ENCODE measurements at regions not wholly inside any gene's neighbourhood (a gene's known extent, or its start where the extent isn't known, plus 50 kb on each side); places are given as distances from the start of the nearest gene placed in this dataset.

DNA sequence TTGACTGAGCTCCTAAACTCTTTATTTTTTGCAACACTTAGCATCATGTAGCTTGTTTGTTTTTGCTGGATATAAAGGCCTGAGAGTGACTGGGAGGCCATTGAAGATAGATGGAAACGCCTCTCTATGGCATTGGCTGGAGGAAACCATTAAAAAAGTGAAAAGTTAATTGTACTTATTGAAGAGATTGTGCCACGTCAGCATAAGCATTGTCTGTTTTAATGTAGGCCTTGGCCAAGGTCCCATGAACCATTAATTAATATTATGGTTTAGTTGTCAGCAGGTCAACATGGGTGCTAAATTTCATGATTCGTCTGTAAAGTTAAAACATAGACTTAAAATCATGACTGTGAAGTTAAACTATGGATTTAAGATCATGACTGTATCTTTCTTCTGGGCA, 178.6 kb downstream of the GATA3 start:
- no peaks in the 10 kb centered on the region for H3K4me1 ChIP-seq
- intact Hi-C loops (cut with DNase I; ENCODE audit: low total_unique reads), result no loop called here
- peaks cover 0 to 8% of the 10 kb centered on the region in 2 donors for H3K27me3 ChIP-seq
- no peak overlapping the region for H3K27ac ChIP-seq
- H3K4me3 ChIP-seq, result no peak overlapping the region
- H3K36me3 ChIP-seq, result no peaks in the 10 kb centered on the region
- DNase-seq, result no peak
- no peaks in the 10 kb centered on the region for H3K9me3 ChIP-seq
- TF ChIP-seq, protein P1, sequence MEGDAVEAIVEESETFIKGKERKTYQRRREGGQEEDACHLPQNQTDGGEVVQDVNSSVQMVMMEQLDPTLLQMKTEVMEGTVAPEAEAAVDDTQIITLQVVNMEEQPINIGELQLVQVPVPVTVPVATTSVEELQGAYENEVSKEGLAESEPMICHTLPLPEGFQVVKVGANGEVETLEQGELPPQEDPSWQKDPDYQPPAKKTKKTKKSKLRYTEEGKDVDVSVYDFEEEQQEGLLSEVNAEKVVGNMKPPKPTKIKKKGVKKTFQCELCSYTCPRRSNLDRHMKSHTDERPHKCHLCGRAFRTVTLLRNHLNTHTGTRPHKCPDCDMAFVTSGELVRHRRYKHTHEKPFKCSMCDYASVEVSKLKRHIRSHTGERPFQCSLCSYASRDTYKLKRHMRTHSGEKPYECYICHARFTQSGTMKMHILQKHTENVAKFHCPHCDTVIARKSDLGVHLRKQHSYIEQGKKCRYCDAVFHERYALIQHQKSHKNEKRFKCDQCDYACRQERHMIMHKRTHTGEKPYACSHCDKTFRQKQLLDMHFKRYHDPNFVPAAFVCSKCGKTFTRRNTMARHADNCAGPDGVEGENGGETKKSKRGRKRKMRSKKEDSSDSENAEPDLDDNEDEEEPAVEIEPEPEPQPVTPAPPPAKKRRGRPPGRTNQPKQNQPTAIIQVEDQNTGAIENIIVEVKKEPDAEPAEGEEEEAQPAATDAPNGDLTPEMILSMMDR (IDR thresholded peaks at IDR 0.05), result no peak

DNA sequence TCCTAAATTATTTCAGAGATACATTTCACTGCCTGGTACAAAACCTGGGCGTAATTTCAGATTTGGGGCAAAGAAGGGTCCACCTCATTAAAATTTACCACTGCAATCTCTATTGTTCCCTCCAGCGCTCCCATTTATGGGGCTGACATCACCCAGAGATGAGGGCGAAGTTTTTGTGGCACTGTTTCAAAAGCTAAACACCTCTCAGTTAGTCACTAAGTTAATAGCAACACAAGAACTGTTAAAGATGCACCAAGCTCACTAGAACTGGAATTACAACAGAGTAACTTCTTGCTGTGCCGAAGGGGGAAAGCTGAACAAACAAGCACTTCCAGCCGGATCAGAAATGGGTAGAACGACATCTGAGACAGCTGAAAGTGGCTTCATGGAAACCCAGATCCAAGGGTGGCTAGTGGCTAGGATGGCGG, 179.4 kb downstream of the GATA3 start:
- no peak for DNase-seq
- intact Hi-C loops (cut with DNase I; ENCODE audit: low total_unique reads), result no loop called here
- Histone ChIP-seq H3K9me3 (no peaks in the 10 kb centered on the region), H3K27ac (no peak overlapping the region), H3K27me3 (peaks cover 0 to 8% of the 10 kb centered on the region in 2 donors), H3K4me1 (no peaks in the 10 kb centered on the region), H3K36me3 (no peaks in the 10 kb centered on the region), H3K4me3 (no peak overlapping the region)
- TF ChIP-seq, protein P1 (IDR thresholded peaks at IDR 0.05), result no peak

DNA sequence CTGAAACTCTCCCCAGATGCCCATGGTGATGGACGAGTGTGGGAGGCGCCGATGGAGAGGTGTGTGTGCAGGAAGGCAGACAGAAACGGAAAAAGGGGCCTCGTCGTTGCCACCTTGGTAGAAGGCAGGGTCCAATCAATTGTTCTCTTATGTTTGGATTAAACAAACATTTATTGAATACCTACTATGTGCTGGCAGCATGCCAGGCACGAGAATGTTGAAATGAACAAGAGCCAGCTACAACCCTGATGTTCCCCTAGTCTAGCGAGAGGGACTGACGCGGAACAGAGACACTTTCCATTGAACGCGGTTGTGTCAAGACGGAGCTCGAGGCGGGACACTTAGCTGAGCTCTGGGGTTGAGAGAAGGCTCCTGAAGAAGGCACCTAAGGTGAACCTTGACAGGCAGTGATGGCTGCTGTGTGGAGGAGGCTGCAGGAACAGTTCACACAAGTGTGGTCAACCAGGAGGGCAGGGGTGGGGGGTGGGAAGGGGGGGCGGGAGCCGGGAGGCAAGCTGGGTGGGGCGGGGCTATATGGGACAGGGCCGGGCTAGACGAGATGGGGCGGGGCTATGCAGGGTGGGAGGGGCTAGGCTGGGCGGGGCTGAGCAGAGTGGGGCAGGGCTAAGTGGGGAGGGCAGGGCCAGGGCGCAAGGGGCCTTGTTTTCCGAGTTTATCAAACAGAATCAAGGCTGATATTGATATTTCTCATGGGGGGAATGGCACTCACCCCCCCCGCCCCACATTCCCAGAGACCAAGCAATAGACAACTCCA, 181.0 kb downstream of the GATA3 start:
- TF ChIP-seq, protein P1 (IDR thresholded peaks at IDR 0.05), result no peak
- H3K36me3 ChIP-seq, result no peaks in the 10 kb centered on the region
- intact Hi-C loops (cut with DNase I; ENCODE audit: low total_unique reads), result no loop called here
- no peaks in the 10 kb centered on the region for H3K9me3 ChIP-seq
- no peak overlapping the region for H3K4me3 ChIP-seq
- H3K27me3 ChIP-seq, result peaks cover 0 to 8% of the 10 kb centered on the region in 2 donors
- no peak for DNase-seq
- no peak overlapping the region for H3K27ac ChIP-seq
- no peaks in the 10 kb centered on the region for H3K4me1 ChIP-seq

DNA sequence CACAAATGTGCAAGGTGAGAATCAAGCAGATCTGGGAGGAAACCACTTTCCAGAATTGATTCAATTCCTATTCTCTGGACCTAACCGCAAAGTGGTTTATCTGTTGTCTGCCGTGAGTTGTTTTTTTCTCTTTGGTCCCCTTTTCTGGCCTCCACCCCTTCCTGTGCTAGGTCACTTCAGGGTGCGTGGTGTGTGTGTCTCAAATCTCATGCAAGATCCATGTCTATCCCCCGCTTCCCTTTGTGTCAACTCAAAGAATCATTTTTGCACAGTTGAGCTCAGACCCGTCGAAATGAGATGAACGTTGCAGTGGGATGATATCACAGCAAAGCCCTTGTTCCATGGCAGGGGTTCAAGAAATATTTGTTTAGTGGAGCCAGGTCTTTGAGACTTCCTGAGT, 184.5 kb downstream of the GATA3 start:
- DNase-seq, result no peak
- TF ChIP-seq, protein P1 (IDR thresholded peaks at IDR 0.05), result no peak
- Histone ChIP-seq H3K4me1 (no peaks in the 10 kb centered on the region), H3K36me3 (no peaks in the 10 kb centered on the region), H3K9me3 (no peaks in the 10 kb centered on the region), H3K4me3 (no peak overlapping the region), H3K27ac (no peak overlapping the region), H3K27me3 (peaks cover 0 to 8% of the 10 kb centered on the region in 2 donors)
- intact Hi-C loops (cut with DNase I; ENCODE audit: low total_unique reads), result no loop called here

DNA sequence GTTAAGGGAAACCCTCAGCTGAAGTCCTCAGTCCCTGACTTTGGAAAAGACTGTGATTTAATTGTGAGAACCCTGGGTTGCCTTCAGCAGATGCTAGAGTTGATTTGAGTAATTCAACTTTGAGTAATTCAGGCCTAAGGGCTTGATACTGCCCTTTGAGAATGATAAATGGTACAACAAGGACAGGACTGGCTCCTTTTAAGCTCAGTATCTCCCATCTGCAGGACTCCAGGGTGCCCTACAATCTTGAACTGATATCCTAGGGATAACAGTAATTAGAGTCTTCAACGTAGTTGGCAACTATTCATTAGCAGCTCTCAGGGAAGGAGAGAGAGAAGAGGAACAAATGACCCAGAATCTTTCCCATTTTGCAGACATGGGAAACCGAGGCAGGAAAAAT, 186.4 kb downstream of the GATA3 start:
- H3K36me3 ChIP-seq, result no peaks in the 10 kb centered on the region
- intact Hi-C loops (cut with DNase I; ENCODE audit: low total_unique reads), result no loop called here
- no peak overlapping the region for H3K4me3 ChIP-seq
- H3K27ac ChIP-seq, result no peak overlapping the region
- TF ChIP-seq, protein P1 (IDR thresholded peaks at IDR 0.05), result no peak
- no peaks in the 10 kb centered on the region for H3K4me1 ChIP-seq
- no peaks in the 10 kb centered on the region for H3K9me3 ChIP-seq
- no peak for DNase-seq
- peaks cover 0 to 8% of the 10 kb centered on the region in 2 donors for H3K27me3 ChIP-seq

Measured in tibial artery (tissue), 4 donors.